ENCODE measurements at regions not wholly inside any gene's neighbourhood (a gene's known extent, or its start where the extent isn't known, plus 50 kb on each side); places are given as distances from the start of the nearest gene placed in this dataset.

- TF ChIP-seq POLR2AphosphoS5 (IDR thresholded peaks at IDR 0.05) (no peak), POLR2A (IDR thresholded peaks at IDR 0.05) (no peak)
- TF ChIP-seq, protein P1, sequence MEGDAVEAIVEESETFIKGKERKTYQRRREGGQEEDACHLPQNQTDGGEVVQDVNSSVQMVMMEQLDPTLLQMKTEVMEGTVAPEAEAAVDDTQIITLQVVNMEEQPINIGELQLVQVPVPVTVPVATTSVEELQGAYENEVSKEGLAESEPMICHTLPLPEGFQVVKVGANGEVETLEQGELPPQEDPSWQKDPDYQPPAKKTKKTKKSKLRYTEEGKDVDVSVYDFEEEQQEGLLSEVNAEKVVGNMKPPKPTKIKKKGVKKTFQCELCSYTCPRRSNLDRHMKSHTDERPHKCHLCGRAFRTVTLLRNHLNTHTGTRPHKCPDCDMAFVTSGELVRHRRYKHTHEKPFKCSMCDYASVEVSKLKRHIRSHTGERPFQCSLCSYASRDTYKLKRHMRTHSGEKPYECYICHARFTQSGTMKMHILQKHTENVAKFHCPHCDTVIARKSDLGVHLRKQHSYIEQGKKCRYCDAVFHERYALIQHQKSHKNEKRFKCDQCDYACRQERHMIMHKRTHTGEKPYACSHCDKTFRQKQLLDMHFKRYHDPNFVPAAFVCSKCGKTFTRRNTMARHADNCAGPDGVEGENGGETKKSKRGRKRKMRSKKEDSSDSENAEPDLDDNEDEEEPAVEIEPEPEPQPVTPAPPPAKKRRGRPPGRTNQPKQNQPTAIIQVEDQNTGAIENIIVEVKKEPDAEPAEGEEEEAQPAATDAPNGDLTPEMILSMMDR (IDR thresholded peaks at IDR 0.05 in 8 of 11, conservative IDR thresholded peaks at IDR 0.05 in 3 of 11), result no peak
- H3K4me3 ChIP-seq, result no peak overlapping the region
- H3K36me3 ChIP-seq, result no peaks in the 10 kb centered on the region
- intact Hi-C loops (cut with DNase I; ENCODE audit: low total_unique reads), result no loop called here
- no peak overlapping the region for H3K27ac ChIP-seq
- H3K27me3 ChIP-seq (replicated peaks in 1 of 7), result no peaks in the 10 kb centered on the region
- peaks cover 0 to 28% (median 6%) of the 10 kb centered on the region in 6 donors for H3K4me1 ChIP-seq
- no peaks in the 10 kb centered on the region for H3K9me3 ChIP-seq
- DNase-seq, result no peak
- WGBS, 5 donors, result 75 to 92% (median 82%) methylated on average over 6 to 9 of the region's 9 CpGs
These were observed 258.4 kb downstream of the LOXHD1 start for GRCh38 chr18:46398625-46399024.

GRCh38 chr18:46399303-46399702, 257.7 kb downstream of the LOXHD1 start:
- 89 to 95% (median 92%) methylated on average over 10 to 11 of the region's 11 CpGs for WGBS, 5 donors
- Histone ChIP-seq H3K36me3 (no peaks in the 10 kb centered on the region), H3K27ac (no peak overlapping the region), H3K9me3 (no peaks in the 10 kb centered on the region), H3K4me1 (peaks cover 0 to 21% (median under 1%) of the 10 kb centered on the region in 6 donors), H3K4me3 (no peak overlapping the region), H3K27me3 (replicated peaks in 1 of 7) (no peaks in the 10 kb centered on the region)
- TF ChIP-seq POLR2AphosphoS5 (IDR thresholded peaks at IDR 0.05) (no peak), POLR2A (IDR thresholded peaks at IDR 0.05) (no peak)
- TF ChIP-seq, protein P1 (IDR thresholded peaks at IDR 0.05 in 8 of 11, conservative IDR thresholded peaks at IDR 0.05 in 3 of 11), result no peak
- intact Hi-C loops (cut with DNase I; ENCODE audit: low total_unique reads), result no loop called here
- no peak for DNase-seq

DNA sequence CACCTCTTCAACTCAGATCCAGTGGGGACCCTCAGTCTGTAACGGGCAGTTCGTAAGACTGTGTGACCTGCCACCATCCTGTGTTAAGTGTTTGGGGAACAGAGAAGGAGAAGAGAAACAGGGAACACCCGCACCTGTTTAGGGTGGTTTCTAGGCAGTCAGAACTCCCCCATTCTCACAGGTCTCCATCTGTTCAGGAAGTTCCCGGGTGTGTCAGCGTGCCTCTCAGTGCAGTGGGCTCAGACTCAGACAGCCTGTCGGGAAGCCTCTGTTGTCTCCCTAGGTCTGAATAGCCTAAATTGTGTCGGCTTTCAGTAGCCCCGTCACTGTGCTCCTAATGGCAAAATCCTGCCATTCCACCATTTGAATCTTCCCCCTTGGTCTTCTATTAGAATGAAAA, 256.6 kb downstream of the LOXHD1 start:
- no peak overlapping the region for H3K27ac ChIP-seq
- TF ChIP-seq POLR2AphosphoS5 (IDR thresholded peaks at IDR 0.05), result no peak
- no peak for TF ChIP-seq POLR2A (IDR thresholded peaks at IDR 0.05)
- TF ChIP-seq, protein P1 (IDR thresholded peaks at IDR 0.05 in 8 of 11, conservative IDR thresholded peaks at IDR 0.05 in 3 of 11), result no peak
- 54 to 72% (median 63%) methylated on average over 8 of the region's 8 CpGs for WGBS, 5 donors
- peaks cover 0 to 14% (median 0%) of the 10 kb centered on the region in 6 donors for H3K4me1 ChIP-seq
- no peaks in the 10 kb centered on the region for H3K9me3 ChIP-seq
- intact Hi-C loops (cut with DNase I; ENCODE audit: low total_unique reads), result no loop called here
- no peak overlapping the region for H3K4me3 ChIP-seq
- H3K27me3 ChIP-seq (replicated peaks in 1 of 7), result no peaks in the 10 kb centered on the region
- DNase-seq, result no peak
- H3K36me3 ChIP-seq, result no peaks in the 10 kb centered on the region

GRCh38 chr18:46401486-46402070, 255.4 kb downstream of the LOXHD1 start:
- DNase-seq, result no peak
- no peaks in the 10 kb centered on the region for H3K9me3 ChIP-seq
- H3K4me1 ChIP-seq, result peaks cover 0 to 20% (median 0%) of the 10 kb centered on the region in 6 donors
- 86 to 89% (median 88%) methylated on average over 7 of the region's 7 CpGs for WGBS, 5 donors
- no peak overlapping the region for H3K27ac ChIP-seq
- peaks cover 0 to 6% (median 0%) of the 10 kb centered on the region in 7 donors for H3K27me3 ChIP-seq (replicated peaks in 1 of 7)
- intact Hi-C loops (cut with DNase I; ENCODE audit: low total_unique reads), result no loop called here
- TF ChIP-seq POLR2A (IDR thresholded peaks at IDR 0.05), result no peak
- TF ChIP-seq, protein P1 (IDR thresholded peaks at IDR 0.05 in 8 of 11, conservative IDR thresholded peaks at IDR 0.05 in 3 of 11), result no peak
- no peaks in the 10 kb centered on the region for H3K36me3 ChIP-seq
- H3K4me3 ChIP-seq, result no peak overlapping the region

Data from spleen (tissue), 11 donors.